MCF 10A (cell line): ENCODE measurements at regions not wholly inside any gene's neighbourhood (a gene's known extent, or its start where the extent isn't known, plus 50 kb on each side); places are given as distances from the start of the nearest gene placed in this dataset.

ENCODE experiments used
- BruUV-seq: library from RNA; stranded (reverse); fragments of 400-500 nt; replicated peaks from 2 replicates; lab custom pipeline; 2021; lab: Mats Ljungman, UMichigan
- CTCF ChIA-PET: fragments of 300-600 bp; sonication (Branson Sonifier 250); formaldehyde crosslinking; extraction: SDS; loops from one replicate; lab custom pipeline; 2021; ENCODE audit warnings: antibody characterized with exemption, inconsistent platforms; lab: Yijun Ruan, JAX
- POLR2A ChIA-PET: fragments of 300-600, 350-650 bp; sonication (Branson Sonifier 250); formaldehyde crosslinking; extraction: SDS; loops from one replicate; lab custom pipeline; 2020; ENCODE audit warnings: antibody characterized with exemption, inconsistent platforms; lab: Yijun Ruan, JAX
- DNase-seq: peaks from one replicate; pipeline ENCODE4 v3.0.0-alpha.2; 2018; ENCODE audit not compliant: unreplicated experiment
- H3K27ac Mint-ChIP-seq: one replicate; pipeline ENCODE4 v1.8.0; 2022; ENCODE audit warnings: mild to moderate bottlenecking, low read depth, mixed read lengths; ENCODE audit not compliant: unreplicated experiment
- H3K27me3 Mint-ChIP-seq: one replicate; pipeline ENCODE4 v1.8.0; 2022; ENCODE audit warnings: mixed read lengths; ENCODE audit not compliant: insufficient read depth, unreplicated experiment
- H3K36me3 Mint-ChIP-seq: one replicate; pipeline ENCODE4 v1.8.0; 2022; ENCODE audit warnings: mild to moderate bottlenecking, moderate library complexity, mixed read lengths; ENCODE audit not compliant: insufficient read depth, unreplicated experiment
- H3K4me1 Mint-ChIP-seq: one replicate; pipeline ENCODE4 v1.8.0; 2022; ENCODE audit warnings: mixed read lengths; ENCODE audit not compliant: insufficient read depth, unreplicated experiment
- H3K4me3 Mint-ChIP-seq: one replicate; pipeline ENCODE4 v1.8.0; 2022; ENCODE audit warnings: mild to moderate bottlenecking, moderate library complexity, mixed read lengths; ENCODE audit not compliant: unreplicated experiment
- H3K9me3 Mint-ChIP-seq: one replicate; pipeline ENCODE4 v1.8.0; 2022; ENCODE audit warnings: mixed read lengths; ENCODE audit not compliant: unreplicated experiment
- CTCF ChIP-seq: fragments of 200-600 bp; IDR thresholded peaks from one replicate; pipeline ENCODE4 v1.8.0; 2022; ENCODE audit warnings: antibody characterized with exemption, mild to moderate bottlenecking; ENCODE audit not compliant: unreplicated experiment
- intact Hi-C: fragments of 100-400 bp; cut with micrococcal nuclease; formaldehyde crosslinking; loops from 2 replicates; pipeline ENCODE4 v1.14.1; 2022

- Mint-ChIP-seq H3K27me3 (no peaks in the 10 kb centered on the region), H3K4me1 (no peaks in the 10 kb centered on the region), H3K27ac (no peak overlapping the region), H3K36me3 (no peaks in the 10 kb centered on the region), H3K4me3 (no peak overlapping the region), H3K9me3 (no peaks in the 10 kb centered on the region)
- TF ChIP-seq CTCF, result no peak
- BruUV-seq, result no TSS peak
- no peak for DNase-seq
- CTCF ChIA-PET, result interaction anchor here (1.0 kb wide), 1 partner anchor 15 kb away, joined by 3 read pairs; no protein-coding TSS in a partner anchor
- POLR2A ChIA-PET, result no interaction called here
- intact Hi-C loops, result no loop called here
Observed at GRCh38 chr10:121222842-121223241, 371.7 kb downstream of the WDR11 start.

GRCh38 chr10:121231079-121231478 is 367.2 kb downstream of the FGFR2 start:
- no peaks in the 10 kb centered on the region for H3K36me3 Mint-ChIP-seq
- H3K27ac Mint-ChIP-seq, result no peak overlapping the region
- no peaks in the 10 kb centered on the region for H3K9me3 Mint-ChIP-seq
- H3K27me3 Mint-ChIP-seq, result no peaks in the 10 kb centered on the region
- no peaks in the 10 kb centered on the region for H3K4me1 Mint-ChIP-seq
- BruUV-seq, result no TSS peak
- ChIA-PET CTCF (no interaction called here), POLR2A (interaction anchor here (0.7 kb wide), 1 partner anchor 457 kb away, joined by 3 read pairs; no protein-coding TSS in a partner anchor)
- intact Hi-C loops, result no loop called here
- H3K4me3 Mint-ChIP-seq, result no peak overlapping the region
- no peak for DNase-seq
- TF ChIP-seq CTCF, result no peak

- Mint-ChIP-seq H3K4me3 (no peak overlapping the region), H3K27ac (no peak overlapping the region), H3K36me3 (no peaks in the 10 kb centered on the region), H3K4me1 (no peaks in the 10 kb centered on the region), H3K9me3 (no peaks in the 10 kb centered on the region), H3K27me3 (no peaks in the 10 kb centered on the region)
- ChIA-PET CTCF (interaction anchor here (0.5 kb wide), 1 partner anchor 12 kb away, joined by 3 read pairs; no protein-coding TSS in a partner anchor), POLR2A (no interaction called here)
- no peak for TF ChIP-seq CTCF
- no peak for DNase-seq
- BruUV-seq, result no TSS peak
- intact Hi-C loops, result no loop called here
Observed at GRCh38 chr10:121232494-121232893, 365.8 kb downstream of the FGFR2 start.

- no peak for TF ChIP-seq CTCF
- H3K4me1 Mint-ChIP-seq, result peaks cover 5% of the 10 kb centered on the region
- no TSS peak for BruUV-seq
- no peak overlapping the region for H3K27ac Mint-ChIP-seq
- ChIA-PET CTCF (interaction anchor here (1.0 kb wide), 1 partner anchor 48 kb away, joined by 3 read pairs; no protein-coding TSS in a partner anchor), POLR2A (no interaction called here)
- H3K27me3 Mint-ChIP-seq, result no peaks in the 10 kb centered on the region
- intact Hi-C loops, result no loop called here
- no peak for DNase-seq
- H3K36me3 Mint-ChIP-seq, result no peaks in the 10 kb centered on the region
- H3K4me3 Mint-ChIP-seq, result no peak overlapping the region
- no peaks in the 10 kb centered on the region for H3K9me3 Mint-ChIP-seq
Observed at GRCh38 chr10:121235692-121236091, 362.6 kb downstream of the FGFR2 start.
